Thoracic aorta (tissue), 2 donors: ENCODE measurements at regions not wholly inside any gene's neighbourhood (a gene's known extent, or its start where the extent isn't known, plus 50 kb on each side); places are given as distances from the start of the nearest gene placed in this dataset.
"Not testable (repeated sequence)": the region's sequence is repeated elsewhere in the genome, so short reads cannot be mapped to it uniquely, and the experiment has no call there.

Experiments
- ATAC-seq: fragments of 150-250 bp; one replicate; pipeline ENCODE4 v1.8.0; 2017; ENCODE audit warnings: low read depth; ENCODE audit not compliant: insufficient number of reproducible peaks, low FRiP score
- DNase-seq: peaks from one replicate; pipeline ENCODE4 v3.0.0-alpha.2; 2020; ENCODE audit warnings: low spot score
- H3K27ac ChIP-seq, 2 donors: fragments of 200-600 bp; sonication (generic); 1 replicate in 1 of 2; 2 replicates in 1 of 2; pipeline ENCODE4 v1.5.1; 2016; ENCODE audit warnings: mild to moderate bottlenecking in 2 of 2, moderate library complexity in 2 of 2
- H3K27me3 ChIP-seq: fragments of 200-600 bp; sonication (generic); replicated peaks from 2 replicates; pipeline ENCODE4 v1.6.0; 2016; ENCODE audit warnings: mild to moderate bottlenecking; ENCODE audit not compliant: insufficient read depth
- H3K36me3 ChIP-seq: fragments of 200-600 bp; sonication (generic); one replicate; pipeline ENCODE4 v1.5.1; 2016
- H3K4me1 ChIP-seq, 2 donors: fragments of 200-600 bp; sonication (generic); 1 replicate in 1 of 2; 2 replicates in 1 of 2; pipeline versions ENCODE4 v1.5.1 to v1.6.0; 2016; ENCODE audit warnings: low read depth in 2 of 2, mild to moderate bottlenecking in 1 of 2; ENCODE audit not compliant: control insufficient read depth in 1 of 2
- H3K4me3 ChIP-seq: fragments of 200-600 bp; sonication (generic); 2 replicates; pipeline ENCODE4 v1.5.1; 2016; ENCODE audit warnings: mild to moderate bottlenecking
- H3K9me3 ChIP-seq: fragments of 200-600 bp; sonication (generic); 2 replicates; pipeline ENCODE4 v1.5.1; 2016
- CTCF ChIP-seq: fragments of 200-600 bp; sonication (generic); IDR thresholded peaks from one replicate; pipeline ENCODE4 v1.5.1; 2019; ENCODE audit warnings: antibody characterized with exemption

- DNase-seq: no peak
- H3K9me3 ChIP-seq: no peaks in the 10 kb centered on the region
- H3K36me3 ChIP-seq: no peaks in the 10 kb centered on the region
- H3K4me3 ChIP-seq: no peak overlapping the region
- H3K27me3 ChIP-seq: no peaks in the 10 kb centered on the region
- no peaks in the 10 kb centered on the region for H3K4me1 ChIP-seq
- H3K27ac ChIP-seq: no peak overlapping the region
- ATAC-seq: no peak
- no peak for TF ChIP-seq CTCF
Observed at GRCh38 chr16:47904691-47905090, 251.1 kb downstream of the ABCC12 start.

GRCh38 chr16:47903470-47903869, 252.3 kb downstream of the ABCC12 start:
- H3K27ac ChIP-seq: no peak overlapping the region
- no peak for ATAC-seq
- H3K9me3 ChIP-seq: no peaks in the 10 kb centered on the region
- H3K4me1 ChIP-seq: no peaks in the 10 kb centered on the region
- TF ChIP-seq CTCF: no peak
- H3K36me3 ChIP-seq: no peaks in the 10 kb centered on the region
- no peak overlapping the region for H3K4me3 ChIP-seq
- H3K27me3 ChIP-seq: no peaks in the 10 kb centered on the region
- DNase-seq: no peak

GRCh38 chr16:47897105-47897504, 258.7 kb downstream of the ABCC12 start:
- not testable (repeated sequence) for H3K27ac ChIP-seq, H3K36me3 ChIP-seq, DNase-seq, H3K4me3 ChIP-seq, H3K4me1 ChIP-seq, H3K27me3 ChIP-seq, H3K9me3 ChIP-seq, ATAC-seq

- H3K27ac ChIP-seq: no peak overlapping the region
- TF ChIP-seq CTCF: no peak
- ATAC-seq (no peak), DNase-seq (no peak)
- H3K9me3 ChIP-seq: no peaks in the 10 kb centered on the region
- H3K4me1 ChIP-seq: no peaks in the 10 kb centered on the region
- no peak overlapping the region for H3K4me3 ChIP-seq
- no peaks in the 10 kb centered on the region for H3K36me3 ChIP-seq
- H3K27me3 ChIP-seq: no peaks in the 10 kb centered on the region
Observed at GRCh38 chr16:47895146-47895545, 260.6 kb downstream of the ABCC12 start.

- TF ChIP-seq CTCF: no peak
- H3K4me1 ChIP-seq: peaks cover 0 to 4% of the 10 kb centered on the region in 2 donors
- H3K4me3 ChIP-seq: no peak overlapping the region
- H3K27me3 ChIP-seq: no peaks in the 10 kb centered on the region
- ATAC-seq (no peak), DNase-seq (no peak)
- no peaks in the 10 kb centered on the region for H3K36me3 ChIP-seq
- no peak overlapping the region for H3K27ac ChIP-seq
- no peaks in the 10 kb centered on the region for H3K9me3 ChIP-seq
Observed at GRCh38 chr16:47892999-47893398, 262.8 kb downstream of the ABCC12 start.

- TF ChIP-seq CTCF: no peak
- DNase-seq: no peak
- H3K9me3 ChIP-seq: no peaks in the 10 kb centered on the region
- ATAC-seq: no peak
- no peaks in the 10 kb centered on the region for H3K36me3 ChIP-seq
- no peak overlapping the region for H3K27ac ChIP-seq
- H3K4me3 ChIP-seq: no peak overlapping the region
- H3K4me1 ChIP-seq: peaks cover 0 to 12% of the 10 kb centered on the region in 2 donors
- H3K27me3 ChIP-seq: no peaks in the 10 kb centered on the region
Observed at GRCh38 chr16:47888734-47889133, 267.1 kb downstream of the ABCC12 start.
